Thyroid gland (tissue), 4 donors: ENCODE measurements at regions not wholly inside any gene's neighbourhood (a gene's known extent, or its start where the extent isn't known, plus 50 kb on each side); places are given as distances from the start of the nearest gene placed in this dataset.

Source experiments
- CTCF ChIP-seq, 6 experiments: fragments of 200-600 bp in 3 of 6; fragments of 450-650 bp in 3 of 6; sonication (generic) in 3 of 6; IDR thresholded peaks; one replicate each; pipeline ENCODE4 v1.5.1; 2016 to 2019; ENCODE audit warnings: antibody characterized with exemption in 6 of 6, mild to moderate bottlenecking in 2 of 6, inconsistent platforms in 1 of 6, moderate library complexity in 1 of 6
- POLR2A ChIP-seq, 2 donors: fragments of 450-650 bp; IDR thresholded peaks; one replicate each; pipeline ENCODE4 v1.6.1; 2017; ENCODE audit warnings: antibody characterized with exemption in 2 of 2, mild to moderate bottlenecking in 2 of 2, moderate library complexity in 1 of 2

GRCh38 chr15:70201425-70201775 is 103.7 kb upstream of the TLE3 start:
- TF ChIP-seq CTCF (IDR thresholded peaks at IDR 0.05) (no peak), POLR2A (IDR thresholded peaks at IDR 0.05) (no peak)
